HG02571 (cell line): ENCODE measurements at regions not wholly inside any gene's neighbourhood (a gene's known extent, or its start where the extent isn't known, plus 50 kb on each side); places are given as distances from the start of the nearest gene placed in this dataset.

Experiments used
- ATAC-seq: cut with Tn5 transposase; IDR thresholded peaks from one replicate; pipeline ENCODE4 v1.9.1; 2021; ENCODE audit warnings: mild to moderate bottlenecking, moderate library complexity; ENCODE audit not compliant: unreplicated experiment

GRCh38 chr10:78898341-78899097 lies 170.2 kb upstream of the ZMIZ1 start:
- ATAC-seq: no peak

- no peak for ATAC-seq
These were observed 169.5 kb upstream of the ZMIZ1 start for GRCh38 chr10:78899098-78899754.

GRCh38 chr10:78899996-78900714 lies 168.6 kb upstream of the ZMIZ1 start:
- ATAC-seq: no peak

- ATAC-seq: no peak
These were observed 167.9 kb upstream of the ZMIZ1 start for GRCh38 chr10:78900715-78901430.

- no peak for ATAC-seq
These were observed 167.1 kb upstream of the ZMIZ1 start for GRCh38 chr10:78901694-78902093.

GRCh38 chr10:78902815-78903214 lies 166.0 kb upstream of the ZMIZ1 start:
- no peak for ATAC-seq

GRCh38 chr10:78903341-78903940 lies 165.3 kb upstream of the ZMIZ1 start:
- no peak for ATAC-seq

GRCh38 chr10:78904196-78904595 lies 164.6 kb upstream of the ZMIZ1 start:
- ATAC-seq: no peak

- no peak for ATAC-seq
These were observed 163.5 kb upstream of the ZMIZ1 start for GRCh38 chr10:78905015-78905956.

GRCh38 chr10:78905957-78906308 lies 162.8 kb upstream of the ZMIZ1 start:
- ATAC-seq: no peak

GRCh38 chr10:78906734-78907390 lies 161.9 kb upstream of the ZMIZ1 start:
- ATAC-seq: no peak

GRCh38 chr10:78907551-78908211 lies 161.1 kb upstream of the ZMIZ1 start:
- ATAC-seq: no peak

- ATAC-seq: no peak
These were observed 159.5 kb upstream of the ZMIZ1 start for GRCh38 chr10:78909221-78909620.

- ATAC-seq: no peak
These were observed 158.7 kb upstream of the ZMIZ1 start for GRCh38 chr10:78910021-78910420.

GRCh38 chr10:78910476-78910875 lies 158.3 kb upstream of the ZMIZ1 start:
- ATAC-seq: no peak

- no peak for ATAC-seq
These were observed 157.9 kb upstream of the ZMIZ1 start for GRCh38 chr10:78910886-78911285.

GRCh38 chr10:78911533-78912340 lies 157.0 kb upstream of the ZMIZ1 start:
- no peak for ATAC-seq
